ENCODE measurements at regions not wholly inside any gene's neighbourhood (a gene's known extent, or its start where the extent isn't known, plus 50 kb on each side); places are given as distances from the start of the nearest gene placed in this dataset.

DNA sequence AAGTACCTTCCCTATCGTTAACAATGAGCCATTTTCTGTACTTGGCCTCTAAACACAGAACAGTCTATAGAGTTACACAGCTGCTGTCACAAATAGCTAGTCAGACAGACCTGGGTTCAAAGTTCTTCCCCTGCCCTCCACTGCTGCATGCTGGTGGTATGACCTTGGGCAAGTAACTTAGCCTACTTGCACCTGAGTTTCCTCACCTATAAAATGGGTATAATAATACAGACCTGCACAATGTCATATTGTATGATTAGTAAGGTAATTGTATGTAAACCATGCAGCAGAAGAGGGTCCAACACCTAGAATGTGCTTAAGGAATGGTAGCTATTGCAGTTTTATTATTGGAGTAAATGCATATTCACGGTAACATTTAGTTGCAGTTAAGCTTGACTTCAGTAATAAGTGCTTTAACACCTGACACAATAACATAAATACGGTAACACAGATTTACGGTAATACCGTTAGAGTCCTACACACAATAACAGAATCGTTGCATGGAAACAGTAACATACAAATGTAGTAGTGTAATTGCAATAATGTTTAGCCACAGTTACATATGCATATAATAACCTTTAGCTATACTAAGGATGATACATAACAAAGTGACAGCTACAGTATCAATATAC is 193.3 kb upstream of the CSF3R start:
- DNase-seq: no peak

DNA sequence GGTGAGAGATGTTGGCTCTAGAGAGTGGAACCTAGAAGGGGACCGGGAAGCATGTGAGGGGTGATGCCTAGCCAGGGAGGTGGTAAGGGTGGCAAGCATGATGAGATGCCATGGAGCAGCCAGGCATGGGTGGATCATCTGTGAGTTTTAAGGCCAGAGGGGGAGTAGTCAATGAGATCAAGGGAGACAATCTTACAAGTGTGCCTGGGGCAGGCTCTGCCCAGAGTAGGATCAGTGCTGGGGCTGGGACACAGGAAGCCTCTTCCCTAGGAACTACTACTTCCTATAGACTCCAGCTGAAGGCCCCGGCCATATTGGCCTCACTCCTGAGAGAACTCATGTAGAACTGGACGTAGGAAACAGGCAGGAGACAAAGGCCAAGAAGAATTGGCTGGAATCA is 192.4 kb upstream of the CSF3R start:
- DNase-seq: no peak

DNA sequence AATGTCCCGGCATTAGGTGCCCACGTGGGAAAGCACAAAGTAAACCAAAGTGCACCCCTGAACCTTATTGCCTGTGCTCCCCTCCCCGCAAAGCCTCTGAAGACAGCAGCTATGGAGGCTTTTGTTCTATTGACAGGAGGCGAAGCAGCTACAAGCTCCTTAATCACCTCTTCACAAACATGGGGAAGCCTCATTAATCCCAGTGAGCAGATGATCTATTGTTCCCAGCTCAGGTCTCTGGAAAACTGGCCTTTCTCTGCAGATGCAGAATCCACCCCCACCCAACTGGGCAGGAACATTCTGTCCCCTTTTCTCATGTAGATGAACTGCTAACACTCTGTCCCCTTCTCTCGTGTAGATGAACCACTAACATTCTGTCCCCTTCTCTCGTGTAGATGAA is 190.5 kb upstream of the CSF3R start:
- DNase-seq: peak; percentile 19

DNA sequence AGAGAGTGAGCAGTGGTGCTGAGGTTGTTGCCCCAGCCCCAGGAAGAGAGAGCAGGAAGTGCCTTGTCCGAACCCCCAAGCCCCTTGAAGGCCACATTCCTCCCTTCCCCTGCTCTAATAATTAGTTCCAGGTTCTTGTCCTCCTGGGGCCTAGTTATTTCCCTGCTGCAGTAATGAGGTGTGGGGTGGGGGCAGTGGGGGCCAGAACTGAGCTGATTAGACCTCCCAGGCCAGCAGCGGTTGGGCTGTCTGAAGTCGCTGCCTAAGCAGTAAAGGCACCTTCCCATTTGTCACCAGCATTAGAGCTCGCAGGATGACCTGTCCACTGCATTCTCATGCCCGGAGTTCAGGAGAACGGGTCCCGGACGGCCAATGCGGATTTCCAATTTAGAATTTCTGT is 186.5 kb upstream of the CSF3R start:
- no peak for DNase-seq

DNA sequence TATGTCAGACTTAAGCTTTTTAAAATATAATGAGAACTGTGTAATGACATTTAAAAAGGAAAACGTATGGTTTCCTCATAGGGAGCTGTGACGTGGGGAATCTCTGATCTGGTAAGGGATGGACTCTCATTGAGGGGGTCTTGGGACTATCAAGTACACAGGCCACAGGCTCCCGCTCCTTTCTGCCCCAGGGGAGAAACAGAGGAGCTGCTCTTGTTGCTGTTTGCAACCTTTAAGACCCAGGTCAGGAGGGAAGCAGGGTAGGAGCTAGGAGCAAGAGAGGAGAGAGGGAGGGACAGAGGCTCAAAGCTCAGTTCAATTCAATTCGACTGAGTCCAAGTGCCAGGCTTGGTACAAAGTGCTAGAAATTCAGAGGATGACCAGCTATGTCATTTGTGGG is 185.1 kb upstream of the CSF3R start:
- no peak for DNase-seq

DNA sequence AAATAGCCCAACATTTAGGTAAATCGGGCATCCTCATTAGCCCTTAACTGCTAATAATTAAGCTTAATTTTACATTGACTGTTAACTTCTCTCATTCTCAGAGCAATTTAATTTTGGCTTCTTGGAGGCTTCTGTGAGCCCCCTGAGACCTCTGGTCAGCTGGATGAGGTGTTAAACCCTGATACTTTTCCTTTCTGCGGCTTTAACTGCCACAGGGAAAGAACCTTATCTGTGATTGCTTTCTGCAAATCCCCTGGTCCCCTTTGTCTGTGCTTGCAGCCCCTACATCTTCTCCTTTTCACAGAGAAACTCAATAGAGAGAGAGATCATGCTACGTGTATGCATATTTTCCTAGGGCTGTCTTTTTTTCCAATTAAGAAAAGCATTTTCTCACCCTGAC is 184.5 kb upstream of the CSF3R start:
- no peak for DNase-seq

DNA sequence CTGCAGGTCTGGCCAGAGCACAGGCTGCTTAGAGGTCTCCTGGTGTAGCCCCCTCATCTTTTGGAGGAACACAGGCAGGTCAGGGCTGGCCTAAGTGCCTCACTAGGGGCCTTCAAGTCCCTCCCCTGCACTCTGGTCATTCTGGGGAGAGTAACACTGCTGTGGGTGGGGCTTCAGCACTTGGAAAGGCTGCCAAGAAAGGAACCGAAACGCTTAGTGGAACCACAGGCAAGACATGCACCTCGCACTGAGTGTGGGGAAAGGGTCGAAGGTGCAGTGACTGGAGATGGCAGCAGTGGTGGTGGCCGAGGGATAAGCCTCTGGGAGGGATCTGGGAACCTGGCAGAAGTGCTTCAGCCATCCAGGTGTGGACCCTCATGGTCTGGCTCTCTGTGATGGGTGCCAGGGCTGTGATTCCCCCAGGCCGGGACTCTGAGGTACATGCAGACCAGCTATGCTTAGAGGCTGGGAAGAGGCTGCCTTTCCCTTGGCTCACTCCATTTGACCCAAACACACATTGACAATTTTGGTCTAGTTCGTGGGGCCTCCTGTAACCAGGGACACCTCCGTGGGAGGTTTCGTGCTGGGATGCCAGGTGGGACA is 182.9 kb upstream of the CSF3R start:
- no peak for DNase-seq

DNA sequence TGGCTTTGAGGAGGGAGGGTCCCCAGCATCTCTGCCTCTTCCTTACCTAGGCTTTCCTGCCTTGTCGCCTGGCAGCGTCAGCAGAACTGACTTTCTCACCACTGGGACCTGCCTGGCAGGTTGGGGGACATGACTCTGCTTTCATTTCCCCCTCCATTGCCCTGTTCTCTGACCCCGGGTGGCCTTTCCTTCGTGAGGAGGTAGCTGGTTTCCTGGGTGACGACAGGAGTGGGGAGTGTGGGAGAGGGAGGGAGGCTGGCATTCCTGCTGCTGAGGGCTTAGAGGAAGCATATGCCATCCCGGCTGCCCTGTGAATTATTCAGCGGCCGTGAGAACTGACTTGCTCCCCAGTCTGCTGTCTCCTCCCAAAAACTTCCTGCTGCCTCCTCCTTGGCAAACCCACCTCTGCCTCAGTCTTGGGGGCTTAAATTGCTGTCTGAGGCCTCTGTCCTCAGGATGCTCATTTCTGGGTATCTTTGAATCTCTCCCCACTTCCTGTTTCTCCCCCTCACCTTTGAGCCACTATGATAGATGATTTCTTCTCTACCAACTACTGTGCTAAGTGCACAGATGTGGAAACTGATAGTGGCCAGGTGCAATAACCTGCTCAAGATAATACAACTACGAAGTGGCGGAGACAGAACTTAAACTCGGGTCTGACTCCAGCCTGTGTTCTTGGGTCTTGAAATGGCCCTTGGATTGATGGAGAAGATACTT is 182.0 kb upstream of the CSF3R start:
- peak; percentile 46 for DNase-seq

DNA sequence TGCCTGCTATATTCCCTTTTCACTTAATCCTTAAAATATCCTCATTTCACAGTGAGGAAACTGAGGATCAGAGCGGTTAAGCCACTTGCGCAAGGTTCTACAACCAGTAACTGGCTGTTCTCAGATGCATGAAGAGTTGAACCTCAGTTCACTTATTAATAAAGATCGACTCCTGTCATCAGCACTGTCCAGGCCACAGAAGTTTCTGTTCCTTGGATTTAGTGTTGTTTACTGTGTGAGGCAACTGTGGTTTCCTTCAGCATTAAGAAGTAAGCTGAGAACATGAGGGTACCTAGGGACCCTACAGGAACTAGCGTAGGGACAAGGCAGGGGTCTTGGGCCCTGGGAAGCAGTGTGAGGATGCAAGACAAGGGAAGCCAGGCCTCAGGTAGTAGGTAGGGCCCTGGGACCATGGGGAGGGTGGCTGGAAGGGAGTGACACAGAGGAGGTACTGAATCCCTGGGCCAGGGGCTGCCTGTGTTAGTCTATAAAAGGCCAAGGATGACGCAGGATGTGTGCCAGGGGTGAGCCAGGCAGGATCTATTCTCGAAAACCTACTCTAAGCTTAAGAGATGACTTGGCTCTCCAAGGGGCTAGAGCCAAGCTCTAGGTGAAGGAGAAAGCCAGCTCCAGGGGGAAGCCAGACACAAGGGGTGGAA is 181.2 kb upstream of the CSF3R start:
- DNase-seq: no peak

DNA sequence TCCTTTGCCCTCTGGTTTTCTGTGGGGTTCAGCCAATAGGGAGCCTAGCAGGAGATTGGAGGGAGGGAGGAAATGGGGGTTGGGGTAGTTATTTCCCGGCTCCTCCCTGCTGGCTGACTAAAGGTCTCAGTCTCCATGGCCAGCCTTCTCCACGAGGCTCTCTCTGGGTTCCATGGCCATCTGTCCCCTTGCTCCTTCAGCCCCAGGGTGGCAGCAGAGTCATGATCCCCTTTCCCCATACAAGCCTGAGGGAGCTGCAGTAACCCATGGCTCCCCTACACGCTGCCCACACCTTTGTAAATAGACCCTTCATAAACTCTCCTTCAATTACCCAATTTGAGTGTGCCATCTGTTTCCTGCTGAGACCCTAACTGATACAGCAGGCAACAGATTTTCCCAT is 176.1 kb upstream of the CSF3R start:
- DNase-seq: no peak

DNA sequence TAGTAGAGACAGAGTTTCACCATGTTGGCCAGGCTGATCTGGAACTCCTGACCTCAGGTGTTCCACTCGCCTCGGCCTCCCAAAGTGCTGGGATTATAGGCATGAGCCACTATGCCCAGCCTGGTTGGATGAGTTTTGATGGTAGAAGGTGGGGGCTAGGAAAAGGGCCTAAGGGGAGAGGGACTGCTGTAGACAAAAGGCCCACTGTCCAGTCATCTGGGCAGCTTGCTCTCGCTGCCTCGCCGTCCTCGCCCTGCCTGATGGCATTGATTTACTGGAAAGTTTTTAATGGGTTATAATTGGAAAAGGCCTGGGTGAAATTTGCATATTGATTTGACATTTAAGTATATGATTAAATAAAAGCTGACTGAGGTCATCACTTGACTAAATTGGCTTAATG is 175.1 kb upstream of the CSF3R start:
- DNase-seq: no peak

DNA sequence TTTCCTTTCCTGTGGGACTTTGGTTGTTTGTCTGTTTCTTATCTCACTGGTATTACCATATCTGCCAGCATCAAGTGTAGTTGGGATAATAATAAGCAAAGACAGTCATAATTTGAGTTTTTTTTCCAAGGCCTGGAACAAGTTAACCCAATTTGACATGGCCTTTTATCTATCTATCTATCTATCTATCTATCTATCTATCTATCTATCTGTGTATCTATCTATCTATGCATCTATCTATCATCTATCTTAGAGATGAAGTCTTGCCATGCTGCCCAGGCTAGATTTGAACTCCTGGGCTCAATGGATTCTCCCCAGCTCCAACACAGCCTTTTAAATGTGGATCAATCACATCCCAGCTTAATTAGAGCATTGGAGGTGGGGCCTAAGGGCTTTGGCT is 174.1 kb upstream of the CSF3R start:
- DNase-seq: no peak

DNA sequence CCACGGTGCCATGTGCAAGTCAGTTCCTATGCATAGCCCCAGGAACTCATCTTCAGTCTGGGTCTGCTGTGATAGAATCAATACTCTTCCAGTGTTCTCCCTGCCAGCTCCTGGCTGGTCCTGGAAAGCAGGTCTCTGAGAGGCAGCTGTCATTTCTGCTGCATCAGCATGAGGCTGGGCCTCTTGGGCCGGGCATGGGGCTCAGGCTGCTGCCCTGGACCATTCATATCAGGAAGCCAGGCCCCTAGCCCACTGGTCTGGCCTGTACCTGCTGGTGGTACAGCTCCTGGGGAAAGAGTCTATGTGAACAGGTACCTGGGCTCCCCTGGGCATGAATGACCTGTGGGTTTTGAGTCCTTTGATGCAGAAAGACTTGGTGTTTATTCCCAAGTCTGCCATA is 173.6 kb upstream of the CSF3R start:
- DNase-seq: no peak

DNA sequence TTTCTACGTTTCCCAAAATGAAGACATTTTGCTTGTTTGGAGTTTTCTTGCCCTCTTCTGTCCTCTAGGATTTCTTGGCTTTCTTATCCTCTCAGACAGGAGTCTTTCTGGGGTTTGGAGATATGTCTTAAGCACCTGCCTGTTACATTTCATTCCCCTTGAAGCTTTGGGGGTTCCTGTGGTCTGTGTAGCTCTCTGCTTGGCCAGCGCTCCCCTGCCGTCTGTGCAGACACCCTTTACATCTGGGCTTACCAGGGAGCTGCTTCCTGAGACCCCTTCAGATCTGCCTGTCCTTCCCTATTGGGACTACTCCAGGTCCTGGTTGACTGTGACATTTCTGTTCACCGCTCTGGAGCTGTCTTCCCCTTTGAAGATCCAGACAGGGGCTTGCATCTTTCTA is 171.9 kb upstream of the CSF3R start:
- DNase-seq: no peak

DNA sequence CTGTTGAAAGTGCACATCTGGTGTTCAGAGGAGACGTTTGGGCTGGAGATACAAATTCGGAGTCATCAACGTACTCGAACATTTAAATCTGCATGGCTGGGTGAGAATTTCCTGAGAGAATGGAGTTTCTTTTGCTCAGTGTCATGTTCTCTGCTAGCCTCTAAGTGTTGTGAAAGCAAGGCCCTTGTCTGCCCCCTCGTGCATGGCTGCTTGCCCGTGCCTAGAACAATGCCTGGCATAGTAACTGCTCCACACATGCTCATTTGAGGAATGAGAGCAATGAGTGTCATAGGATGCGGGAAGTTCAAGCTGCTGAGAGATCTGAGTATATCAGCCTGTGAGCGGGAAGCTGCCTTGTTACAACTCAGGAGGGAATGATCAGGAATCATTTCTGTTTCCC is 171.1 kb upstream of the CSF3R start:
- DNase-seq: no peak

DNA sequence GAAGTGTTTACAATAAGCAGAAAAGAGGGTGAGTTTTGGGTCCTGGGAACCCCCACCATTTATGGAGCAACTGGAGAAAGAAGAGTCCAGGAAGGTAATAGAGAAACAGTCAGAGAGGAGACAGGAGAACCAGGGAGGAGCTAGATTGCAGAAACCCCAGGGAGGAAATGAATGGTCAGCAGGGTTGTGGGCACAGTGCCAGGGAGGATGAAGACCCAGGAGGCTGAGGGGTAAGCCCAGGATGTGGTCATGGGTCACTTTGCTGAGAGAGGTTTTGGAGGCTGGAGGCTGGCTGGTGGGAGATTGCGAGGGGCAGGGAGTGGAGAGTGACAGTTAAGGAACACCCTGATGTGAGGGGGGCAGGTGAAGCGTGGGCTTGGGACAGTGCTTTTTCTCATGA is 169.9 kb upstream of the CSF3R start:
- no peak for DNase-seq

DNA sequence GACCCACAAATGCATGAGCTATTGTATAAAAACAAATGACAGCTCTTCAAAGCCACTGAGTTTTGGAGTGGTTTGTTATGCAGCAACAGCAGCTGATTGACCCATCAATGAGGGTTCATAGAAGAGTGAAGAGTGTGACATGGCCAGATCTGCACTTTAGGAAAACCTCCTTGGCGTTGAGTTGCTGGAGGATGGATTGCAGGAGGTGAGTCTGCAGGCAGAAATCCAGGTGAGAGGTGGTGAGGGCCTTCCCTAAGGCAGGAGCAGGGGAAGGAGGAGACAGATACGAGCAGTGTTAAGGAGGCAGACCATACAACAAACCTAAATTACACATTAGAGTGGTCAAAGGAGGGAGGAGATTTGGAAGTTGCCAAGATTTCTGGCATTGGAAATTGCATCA is 169.3 kb upstream of the CSF3R start:
- no peak for DNase-seq

DNA sequence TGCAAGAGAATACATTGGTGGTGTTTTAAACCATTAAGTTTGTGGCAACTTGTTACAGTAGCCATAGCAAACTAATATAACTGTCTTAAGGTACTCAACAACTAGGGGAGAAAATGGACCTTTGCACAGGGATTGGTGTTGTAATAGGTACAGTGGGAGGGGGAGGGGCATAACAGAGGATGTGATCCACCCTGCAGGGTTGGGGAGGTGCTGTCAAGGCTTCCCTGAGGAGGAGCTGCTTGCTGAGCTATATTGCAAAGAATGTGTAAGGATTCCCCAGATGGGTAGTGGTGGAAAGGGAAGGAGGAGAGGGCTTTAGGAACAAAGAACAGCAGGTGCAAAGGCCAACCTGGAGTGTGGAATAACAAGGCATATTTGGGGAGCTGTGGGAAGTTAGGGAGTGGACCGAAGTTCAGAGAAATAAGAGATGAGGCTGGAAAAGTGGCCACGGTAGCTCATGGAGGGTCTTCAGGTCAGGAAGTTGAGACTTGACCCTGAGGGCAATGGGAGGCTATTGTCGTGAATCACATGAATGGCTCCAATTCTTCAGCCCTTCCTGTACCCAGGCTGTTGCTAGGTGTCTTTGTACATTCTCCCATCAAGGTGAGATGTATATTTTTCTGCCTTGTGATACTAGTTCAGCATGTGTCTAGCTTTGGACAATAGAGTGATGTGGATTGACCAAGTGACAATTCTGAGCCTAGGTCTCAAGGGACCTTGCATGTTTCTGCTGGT is 168.6 kb upstream of the CSF3R start:
- no peak for DNase-seq

DNA sequence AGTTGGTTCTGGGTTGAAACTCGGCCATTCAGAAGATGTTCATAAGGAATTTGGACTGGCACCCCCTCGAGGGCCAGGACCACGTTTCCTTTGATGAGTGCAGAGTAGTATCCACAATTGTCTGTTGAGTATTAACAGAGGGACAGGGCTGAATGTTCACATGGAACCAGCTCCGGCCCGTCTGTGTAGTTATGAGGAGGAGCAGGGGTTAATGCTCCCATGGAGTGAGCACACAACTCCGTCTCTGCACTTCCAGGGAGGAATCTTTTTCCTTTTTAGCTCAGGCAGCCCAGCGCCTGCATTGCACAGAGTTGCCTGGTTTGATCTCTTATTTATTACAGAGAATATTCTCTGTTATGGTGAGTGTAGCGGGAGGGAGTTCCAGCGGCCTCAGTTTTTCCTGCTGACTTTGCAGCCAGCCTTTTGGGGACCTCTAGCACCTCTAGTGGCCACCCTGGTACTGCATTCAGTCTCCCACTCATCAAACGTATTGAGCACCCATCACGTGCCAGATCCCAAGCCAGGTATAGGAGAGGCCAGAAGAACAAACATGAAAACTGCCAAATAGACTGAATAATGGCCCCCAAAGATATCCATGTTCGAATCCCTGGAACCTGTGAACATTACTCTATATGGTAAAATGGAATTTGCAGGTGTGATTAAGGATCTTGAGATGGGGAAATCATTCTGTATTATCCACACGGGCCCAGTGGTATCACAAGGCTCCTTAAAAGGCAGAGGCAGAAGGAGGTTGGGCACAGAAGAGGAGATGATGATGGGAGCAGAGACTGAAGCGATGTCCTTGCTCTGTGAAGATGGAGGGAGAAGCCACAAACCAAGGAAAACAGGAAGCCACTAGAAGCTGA is 167.7 kb upstream of the CSF3R start:
- no peak for DNase-seq

DNA sequence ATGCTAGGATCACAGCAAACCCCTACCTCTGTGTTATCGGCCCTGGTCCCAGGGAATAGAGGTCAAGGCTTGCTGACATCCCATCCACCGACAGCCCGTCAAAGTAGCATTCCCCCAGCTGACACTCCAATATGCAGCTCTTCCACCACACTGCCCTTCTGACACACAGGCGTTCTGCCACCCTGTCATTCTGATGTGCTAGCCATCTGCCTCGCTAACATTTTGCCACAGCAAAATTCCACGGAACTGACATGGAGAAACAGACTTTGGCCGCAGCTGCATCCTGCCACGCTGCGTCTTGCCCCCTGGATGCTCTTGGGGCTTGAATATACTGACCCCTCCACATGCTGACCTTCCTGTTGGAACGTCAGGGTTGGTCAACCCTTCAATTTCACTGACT is 163.2 kb upstream of the CSF3R start:
- no peak for DNase-seq

DNA sequence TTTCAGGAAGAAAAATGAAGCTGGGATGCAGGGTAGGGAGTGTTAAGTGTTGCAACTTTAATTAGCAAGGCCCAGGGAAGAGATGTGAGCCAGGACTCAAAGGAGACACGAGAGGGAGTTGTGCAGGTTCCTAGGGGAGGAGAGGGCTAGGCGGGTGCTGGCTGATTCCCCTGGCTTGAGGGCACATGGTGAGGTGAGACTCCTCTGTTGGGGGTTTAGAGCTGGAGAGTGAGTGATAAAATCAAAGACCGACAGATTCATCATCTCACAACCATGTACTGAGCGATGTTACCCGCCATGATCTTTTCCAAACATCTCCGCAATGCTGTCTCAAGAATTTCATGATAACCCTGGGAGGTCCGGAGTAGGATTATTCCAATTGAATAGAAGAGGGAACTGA is 161.8 kb upstream of the CSF3R start:
- DNase-seq: no peak
